Spleen (tissue), 7 donors: ENCODE measurements at regions not wholly inside any gene's neighbourhood (a gene's known extent, or its start where the extent isn't known, plus 50 kb on each side); places are given as distances from the start of the nearest gene placed in this dataset.

ENCODE experiments used
- POLR2A ChIP-seq, 3 donors: fragments of 450-650 bp; IDR thresholded peaks; one replicate each; pipeline ENCODE4 v1.5.1; 2017; ENCODE audit warnings: antibody characterized with exemption in 3 of 3, mild to moderate bottlenecking in 1 of 3
- TF ChIP-seq, protein P1 (sequence below), 11 experiments: fragments of 200-600 bp in 7 of 11; fragments of 450-650 bp in 4 of 11; sonication (generic) in 4 of 11; IDR thresholded peaks in 8 of 11; conservative IDR thresholded peaks in 3 of 11; 1 replicate in 7 of 11; 2 replicates in 4 of 11; pipeline versions ENCODE4 v1.4.0 to v1.8.0; 2016 to 2021; ENCODE audit warnings: antibody characterized with exemption in 11 of 11, inconsistent platforms in 4 of 11, mild to moderate bottlenecking in 1 of 11
- donor health status: DM: no; HTN: no; CAD: no; lungs with moderate emphysema.
- donor health status: DM: no; HTN: no; CAD: no.
- donor health status: DM: no; HTN: no; CAD: no.

DNA sequence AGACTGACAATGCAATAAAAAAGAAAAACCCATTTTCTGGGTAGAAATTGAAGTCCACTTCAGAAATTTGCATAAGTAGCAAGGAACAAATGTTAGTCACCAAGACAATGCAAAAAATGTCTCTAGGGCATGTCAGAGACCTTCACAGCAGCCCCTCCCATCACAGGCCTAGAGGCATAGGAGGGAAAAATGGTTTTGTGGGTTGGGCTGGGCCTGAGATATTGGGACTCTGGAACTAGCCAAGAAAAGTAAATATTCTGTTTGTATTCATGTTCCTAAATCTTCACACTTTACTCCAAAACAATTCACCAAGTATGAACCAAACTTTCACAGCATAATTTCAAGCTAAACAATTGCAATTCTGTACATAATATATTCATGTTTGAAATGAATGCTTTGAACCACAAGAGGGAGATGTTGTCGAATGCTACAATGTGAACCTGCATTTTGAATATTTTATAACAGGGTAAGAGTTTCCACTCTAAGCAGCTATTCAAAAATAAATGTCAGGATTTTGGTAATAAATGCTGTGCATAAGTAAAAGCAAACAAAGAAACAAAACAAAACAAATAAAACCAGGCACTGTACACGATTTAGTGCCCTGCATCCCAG, 429.2 kb downstream of the OTOL1 start:
- TF ChIP-seq POLR2A (IDR thresholded peaks at IDR 0.05), result no peak
- TF ChIP-seq, protein P1, sequence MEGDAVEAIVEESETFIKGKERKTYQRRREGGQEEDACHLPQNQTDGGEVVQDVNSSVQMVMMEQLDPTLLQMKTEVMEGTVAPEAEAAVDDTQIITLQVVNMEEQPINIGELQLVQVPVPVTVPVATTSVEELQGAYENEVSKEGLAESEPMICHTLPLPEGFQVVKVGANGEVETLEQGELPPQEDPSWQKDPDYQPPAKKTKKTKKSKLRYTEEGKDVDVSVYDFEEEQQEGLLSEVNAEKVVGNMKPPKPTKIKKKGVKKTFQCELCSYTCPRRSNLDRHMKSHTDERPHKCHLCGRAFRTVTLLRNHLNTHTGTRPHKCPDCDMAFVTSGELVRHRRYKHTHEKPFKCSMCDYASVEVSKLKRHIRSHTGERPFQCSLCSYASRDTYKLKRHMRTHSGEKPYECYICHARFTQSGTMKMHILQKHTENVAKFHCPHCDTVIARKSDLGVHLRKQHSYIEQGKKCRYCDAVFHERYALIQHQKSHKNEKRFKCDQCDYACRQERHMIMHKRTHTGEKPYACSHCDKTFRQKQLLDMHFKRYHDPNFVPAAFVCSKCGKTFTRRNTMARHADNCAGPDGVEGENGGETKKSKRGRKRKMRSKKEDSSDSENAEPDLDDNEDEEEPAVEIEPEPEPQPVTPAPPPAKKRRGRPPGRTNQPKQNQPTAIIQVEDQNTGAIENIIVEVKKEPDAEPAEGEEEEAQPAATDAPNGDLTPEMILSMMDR (IDR thresholded peaks at IDR 0.05 in 8 of 11, conservative IDR thresholded peaks at IDR 0.05 in 3 of 11), result no peak
